ENCODE measurements at regions not wholly inside any gene's neighbourhood (a gene's known extent, or its start where the extent isn't known, plus 50 kb on each side); places are given as distances from the start of the nearest gene placed in this dataset.

- DNase-seq (ENCODE audit: low read depth) = no peak
- TF ChIP-seq CTCF (IDR thresholded peaks at IDR 0.05; ENCODE audit: insufficient read depth, low read depth, low read length, missing control alignments) = no peak
- H3K4me3 ChIP-seq (ENCODE audit: low read depth, low read length) = no peak overlapping the region
Measured at GRCh38 chr5:52694648-52695047, 93.1 kb upstream of the ITGA1 start.

GRCh38 chr5:52702877-52703276 lies 84.8 kb upstream of the ITGA1 start:
- DNase-seq (ENCODE audit: low read depth) = no peak
- H3K4me3 ChIP-seq (ENCODE audit: low read depth, low read length) = no peak overlapping the region
- no peak for TF ChIP-seq CTCF (IDR thresholded peaks at IDR 0.05; ENCODE audit: insufficient read depth, low read depth, low read length, missing control alignments)

GRCh38 chr5:52703321-52703720 lies 84.4 kb upstream of the ITGA1 start:
- DNase-seq (ENCODE audit: low read depth) = no peak
- no peak overlapping the region for H3K4me3 ChIP-seq (ENCODE audit: low read depth, low read length)
- no peak for TF ChIP-seq CTCF (IDR thresholded peaks at IDR 0.05; ENCODE audit: insufficient read depth, low read depth, low read length, missing control alignments)

GRCh38 chr5:52705720-52706119 lies 82.0 kb upstream of the ITGA1 start:
- no peak for TF ChIP-seq CTCF (IDR thresholded peaks at IDR 0.05; ENCODE audit: insufficient read depth, low read depth, low read length, missing control alignments)
- no peak overlapping the region for H3K4me3 ChIP-seq (ENCODE audit: low read depth, low read length)
- no peak for DNase-seq (ENCODE audit: low read depth)

- no peak overlapping the region for H3K4me3 ChIP-seq (ENCODE audit: low read depth, low read length)
- TF ChIP-seq CTCF (IDR thresholded peaks at IDR 0.05; ENCODE audit: insufficient read depth, low read depth, low read length, missing control alignments) = no peak
- no peak for DNase-seq (ENCODE audit: low read depth)
Measured at GRCh38 chr5:52706775-52707174, 80.9 kb upstream of the ITGA1 start.

GRCh38 chr5:52707616-52708015 lies 80.1 kb upstream of the ITGA1 start:
- no peak for DNase-seq (ENCODE audit: low read depth)

More at GRCh38 chr5:52707616-52708015, 80.1 kb upstream of the ITGA1 start:
- TF ChIP-seq CTCF (IDR thresholded peaks at IDR 0.05; ENCODE audit: insufficient read depth, low read depth, low read length, missing control alignments) = no peak
- no peak overlapping the region for H3K4me3 ChIP-seq (ENCODE audit: low read depth, low read length)

Measured in GM12865 (cell line).